HUES48 (cell line): ENCODE measurements at regions not wholly inside any gene's neighbourhood (a gene's known extent, or its start where the extent isn't known, plus 50 kb on each side); places are given as distances from the start of the nearest gene placed in this dataset.
"Not testable (repeated sequence)": the region's sequence is repeated elsewhere in the genome, so short reads cannot be mapped to it uniquely, and the experiment has no call there.

Experiments
- H3K27ac ChIP-seq: one replicate; pipeline ENCODE4 v1.7.0; 2013; ENCODE audit warnings: low read depth, low read length, inconsistent platforms
- H3K27me3 ChIP-seq: 2 replicates; pipeline ENCODE4 v1.6.1; 2013; ENCODE audit warnings: mild to moderate bottlenecking, low read length; ENCODE audit not compliant: control insufficient read depth, insufficient read depth
- H3K36me3 ChIP-seq: 2 replicates; pipeline ENCODE4 v1.6.1; 2013; ENCODE audit warnings: low read length; ENCODE audit not compliant: control insufficient read depth, insufficient read depth
- H3K4me1 ChIP-seq: 2 replicates; pipeline ENCODE4 v1.6.1; 2013; ENCODE audit warnings: mild to moderate bottlenecking, low read length; ENCODE audit not compliant: control insufficient read depth, insufficient read depth
- H3K4me3 ChIP-seq: 2 replicates; pipeline ENCODE4 v1.5.1; 2013; ENCODE audit warnings: mild to moderate bottlenecking, low read depth, low read length
- H3K9ac ChIP-seq: 2 replicates; pipeline ENCODE4 v1.6.1; 2013; ENCODE audit warnings: mild to moderate bottlenecking, low read depth, low read length, moderate library complexity
- H3K9me3 ChIP-seq: 2 replicates; pipeline ENCODE4 v1.6.1; 2013; ENCODE audit warnings: low read length; ENCODE audit not compliant: control insufficient read depth, insufficient read depth

DNA sequence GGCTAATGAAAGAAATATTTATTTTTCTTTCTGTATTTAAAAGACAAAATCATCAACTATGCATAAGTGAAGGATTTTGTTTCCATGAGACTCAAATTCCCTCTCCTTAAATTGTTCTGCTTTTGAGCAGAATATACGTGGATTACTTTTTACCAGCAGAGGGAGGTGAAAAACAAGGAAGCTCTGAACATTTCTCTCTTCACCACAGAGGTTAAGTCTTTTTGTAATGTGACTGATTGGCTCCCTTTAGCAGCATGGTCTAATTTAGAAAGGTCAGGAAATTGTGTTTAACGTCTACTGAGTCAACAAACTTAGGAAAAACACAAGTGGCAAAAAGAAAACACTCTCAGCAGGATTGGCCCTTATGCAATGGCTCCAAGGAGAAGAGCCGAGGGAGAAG lies 55.1 kb upstream of the F9 start:
- H3K9me3 ChIP-seq = no peaks in the 10 kb centered on the region
- H3K4me3 ChIP-seq = no peak overlapping the region
- H3K4me1 ChIP-seq = no peaks in the 10 kb centered on the region
- no peaks in the 10 kb centered on the region for H3K36me3 ChIP-seq
- no peaks in the 10 kb centered on the region for H3K27me3 ChIP-seq
- H3K27ac ChIP-seq = no peak overlapping the region
- H3K9ac ChIP-seq = no peak overlapping the region

DNA sequence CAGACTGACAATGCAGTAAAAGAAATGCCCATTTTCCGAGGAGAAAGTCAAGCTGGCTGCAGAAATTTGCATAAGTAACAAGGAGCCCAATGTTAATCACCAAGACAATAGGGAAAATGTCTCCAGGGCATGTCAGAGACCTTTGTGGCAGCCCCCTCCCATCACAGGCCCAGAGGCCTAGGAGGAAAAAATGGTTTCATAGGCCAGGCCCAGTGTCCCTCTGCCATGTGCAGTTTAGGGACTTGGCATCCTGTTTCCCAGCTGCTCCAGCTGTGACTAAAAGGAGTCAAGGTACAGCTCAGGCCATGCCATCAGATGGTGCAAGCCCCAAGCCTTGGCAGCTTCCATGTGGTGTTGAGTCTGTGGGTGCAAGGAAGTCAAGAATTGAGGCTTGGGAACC lies 68.6 kb upstream of the F9 start:
- H3K27ac ChIP-seq, H3K4me1 ChIP-seq, H3K9ac ChIP-seq, H3K36me3 ChIP-seq, H3K27me3 ChIP-seq, H3K4me3 ChIP-seq: not testable (repeated sequence)
- H3K9me3 ChIP-seq = peaks cover 21% of the 10 kb centered on the region

DNA sequence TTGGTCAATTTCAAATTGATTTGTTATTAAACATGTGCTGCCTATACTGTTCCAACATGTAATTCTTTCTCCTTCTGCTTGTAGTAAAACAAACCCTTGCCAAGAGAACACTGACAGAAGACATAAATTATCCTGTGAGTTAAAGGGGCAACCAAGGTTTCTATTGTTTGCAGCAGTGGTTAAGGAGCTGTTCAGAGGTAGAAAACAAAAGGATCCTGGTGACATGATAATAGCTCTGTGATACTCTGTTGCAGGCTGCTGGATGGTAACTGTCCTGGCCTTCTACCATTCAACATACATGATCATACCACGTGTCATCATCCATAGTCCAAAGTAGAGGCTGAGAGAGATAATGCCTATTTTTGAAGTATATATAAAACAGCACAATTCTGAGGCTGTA lies 75.8 kb upstream of the F9 start:
- no peak overlapping the region for H3K4me3 ChIP-seq
- H3K27ac ChIP-seq = no peak overlapping the region

DNA sequence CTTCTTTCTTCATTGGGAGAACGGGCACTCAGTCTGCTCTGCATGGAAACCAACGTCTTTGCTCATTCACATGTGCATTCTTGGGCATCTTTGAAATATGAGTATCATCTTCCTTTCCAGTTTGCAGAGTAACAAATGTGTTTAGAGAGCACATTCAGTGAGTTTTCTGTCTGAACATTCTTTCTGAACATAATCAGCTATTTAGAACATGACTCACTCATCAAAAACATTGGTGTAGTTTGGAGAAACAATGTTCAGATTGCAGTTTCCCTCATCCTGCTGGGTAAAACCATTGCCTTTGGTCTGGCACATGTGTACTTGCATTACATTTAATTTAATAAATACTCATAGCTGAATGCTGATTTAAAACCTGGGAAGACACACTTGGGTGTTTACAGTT lies 81.5 kb upstream of the F9 start:
- H3K4me3 ChIP-seq = no peak overlapping the region
- H3K4me1 ChIP-seq = no peaks in the 10 kb centered on the region
- no peaks in the 10 kb centered on the region for H3K27me3 ChIP-seq
- H3K36me3 ChIP-seq = no peaks in the 10 kb centered on the region
- H3K9me3 ChIP-seq = 0 out of 2 replicates have a peak, but pooled peaks cover 4% of the 10 kb centered on the region
- no peak overlapping the region for H3K27ac ChIP-seq
- no peak overlapping the region for H3K9ac ChIP-seq

More for the DNA sequence above, 75.8 kb upstream of the F9 start:
- H3K36me3 ChIP-seq = no peaks in the 10 kb centered on the region
- H3K27me3 ChIP-seq = no peaks in the 10 kb centered on the region
- no peak overlapping the region for H3K9ac ChIP-seq
- H3K9me3 ChIP-seq = no peaks in the 10 kb centered on the region
- H3K4me1 ChIP-seq = no peaks in the 10 kb centered on the region

DNA sequence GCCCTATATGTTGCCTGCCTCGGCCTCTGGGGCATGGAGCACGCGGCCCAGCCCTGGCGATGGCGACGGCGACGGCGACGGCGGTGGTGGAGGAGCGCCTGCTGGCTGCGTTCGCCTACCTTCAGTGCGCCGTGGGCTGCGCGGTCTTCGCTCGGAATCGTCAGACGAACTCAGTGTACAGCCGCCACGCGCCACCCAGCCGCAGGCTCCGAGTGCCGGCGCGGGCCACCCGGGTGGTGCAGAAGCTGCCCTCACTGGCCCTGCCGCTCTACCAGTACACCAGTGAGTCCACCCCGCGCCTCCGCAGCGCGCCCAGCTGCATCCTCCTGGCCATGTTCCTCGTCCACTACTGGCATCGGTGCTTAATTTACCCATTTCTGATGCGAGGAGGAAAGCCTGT lies 83.7 kb upstream of the F9 start:
- Histone ChIP-seq H3K36me3 (no peaks in the 10 kb centered on the region), H3K27me3 (no peaks in the 10 kb centered on the region), H3K4me3 (no peak overlapping the region), H3K27ac (no peak overlapping the region), H3K9ac (no peak overlapping the region), H3K4me1 (no peaks in the 10 kb centered on the region), H3K9me3 (peaks cover 8% of the 10 kb centered on the region)

DNA sequence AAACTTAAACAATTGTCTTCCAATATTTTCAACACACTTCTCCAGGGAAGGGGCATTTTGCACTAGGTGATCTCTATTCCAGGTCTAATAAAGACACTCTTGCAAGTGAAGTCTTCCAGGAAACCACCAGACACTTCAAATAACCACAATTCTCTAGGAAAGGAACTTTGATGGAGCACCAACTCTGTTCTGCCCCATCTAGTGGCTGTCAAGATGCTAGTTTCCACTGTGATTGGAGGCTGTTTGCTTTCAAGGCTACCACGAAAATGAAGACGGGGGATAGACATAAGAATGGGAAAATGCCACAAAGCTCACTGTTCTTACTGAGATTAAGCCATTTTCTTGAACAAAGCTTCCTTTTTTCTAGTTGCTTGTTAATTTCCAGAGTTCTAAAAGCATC lies 100.6 kb upstream of the F9 start:
- Histone ChIP-seq H3K4me1 (peaks cover 4% of the 10 kb centered on the region; the same call in 1 of the 2 replicates), H3K4me3 (no peak overlapping the region), H3K9me3 (no peaks in the 10 kb centered on the region), H3K27ac (no peak overlapping the region), H3K9ac (no peak overlapping the region), H3K27me3 (no peaks in the 10 kb centered on the region), H3K36me3 (no peaks in the 10 kb centered on the region)

DNA sequence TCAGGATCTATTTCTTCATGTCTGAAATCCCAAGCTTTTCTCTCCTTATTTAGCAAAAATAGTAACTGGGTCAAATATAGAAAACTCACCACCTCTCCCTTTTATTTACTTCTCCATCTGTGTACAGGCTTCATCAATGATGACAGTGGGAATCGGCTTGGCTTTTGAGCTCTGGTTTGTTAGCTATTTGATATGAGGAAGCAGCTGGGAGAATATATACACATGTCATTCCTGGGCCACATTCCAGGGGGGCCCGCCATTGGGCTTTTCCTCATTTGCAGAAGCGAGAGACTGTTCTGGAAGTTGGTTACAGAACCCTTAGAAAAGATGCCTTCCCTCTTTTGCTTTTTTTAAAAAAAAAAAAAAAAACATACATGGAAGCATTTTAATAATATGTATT lies 107.4 kb upstream of the F9 start:
- Histone ChIP-seq H3K36me3 (no peaks in the 10 kb centered on the region), H3K27me3 (no peaks in the 10 kb centered on the region), H3K4me1 (no peaks in the 10 kb centered on the region), H3K9ac (no peak overlapping the region), H3K9me3 (no peaks in the 10 kb centered on the region), H3K4me3 (no peak overlapping the region), H3K27ac (no peak overlapping the region)

DNA sequence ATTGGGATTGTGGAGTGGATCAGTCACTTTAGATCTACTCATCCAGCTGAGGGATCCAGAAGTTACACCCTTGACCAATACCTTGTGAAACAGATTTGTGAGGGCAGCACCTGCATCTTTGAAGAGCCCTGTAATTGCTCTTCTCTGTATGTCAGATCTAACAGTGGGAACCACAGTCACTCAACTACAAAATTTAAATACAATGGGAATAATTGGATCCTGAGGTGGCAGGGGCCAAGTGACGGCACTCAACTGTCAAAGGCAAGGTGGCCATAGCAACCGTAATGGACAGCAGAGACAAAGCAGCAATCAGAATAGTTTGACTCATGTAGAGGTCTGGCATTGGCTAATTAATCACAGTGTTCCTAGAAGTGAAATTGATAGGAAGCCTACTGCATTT lies 132.3 kb upstream of the F9 start:
- H3K4me1 ChIP-seq, H3K27ac ChIP-seq, H3K9me3 ChIP-seq, H3K27me3 ChIP-seq, H3K4me3 ChIP-seq, H3K9ac ChIP-seq, H3K36me3 ChIP-seq: not testable (repeated sequence)

DNA sequence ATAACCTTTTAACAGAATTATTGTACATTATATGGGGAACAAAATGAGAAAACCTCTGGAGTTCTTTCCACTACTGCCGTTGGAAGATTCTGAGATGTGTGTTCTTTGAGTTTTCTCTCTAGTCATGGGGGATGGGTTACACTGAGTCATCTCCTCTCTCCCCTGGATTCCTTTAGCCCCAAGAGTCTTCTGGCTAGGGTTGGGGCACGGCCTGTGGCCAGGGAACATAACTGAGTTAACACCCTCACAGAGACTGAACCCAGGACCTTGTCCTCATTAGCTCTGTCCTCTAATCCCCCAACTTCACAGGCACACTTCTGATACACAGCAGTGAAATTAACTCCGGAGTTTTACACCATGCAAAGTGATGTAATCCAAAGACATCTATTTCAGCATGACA lies 142.3 kb upstream of the F9 start:
- Histone ChIP-seq H3K36me3 (no peaks in the 10 kb centered on the region), H3K27ac (no peak overlapping the region), H3K27me3 (no peaks in the 10 kb centered on the region), H3K9ac (no peak overlapping the region), H3K9me3 (no peaks in the 10 kb centered on the region), H3K4me1 (no peaks in the 10 kb centered on the region), H3K4me3 (no peak overlapping the region)

DNA sequence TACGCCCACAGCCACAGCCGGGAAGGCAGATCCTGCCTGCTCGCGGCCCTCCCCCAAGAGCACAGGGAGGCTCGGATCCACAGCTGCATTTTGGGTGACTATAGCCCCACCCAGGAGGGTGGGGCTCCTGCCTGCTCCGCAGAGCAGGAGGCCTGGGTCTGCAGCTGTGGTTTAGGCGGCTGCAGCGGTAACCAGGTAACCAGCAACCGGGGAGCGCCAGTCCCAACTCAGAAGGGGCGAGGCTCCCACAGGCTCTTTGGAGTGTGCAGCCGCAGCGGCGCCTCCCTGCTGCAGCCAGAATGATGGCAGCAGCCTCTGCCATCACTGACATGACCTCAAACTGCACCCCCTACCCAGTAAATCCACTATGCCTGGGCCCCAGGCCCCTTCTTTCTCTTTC lies 148.0 kb upstream of the F9 start:
- Histone ChIP-seq H3K4me3 (no peak overlapping the region), H3K36me3 (no peaks in the 10 kb centered on the region), H3K27ac (no peak overlapping the region), H3K9ac (no peak overlapping the region), H3K27me3 (no peaks in the 10 kb centered on the region), H3K4me1 (no peaks in the 10 kb centered on the region), H3K9me3 (no peaks in the 10 kb centered on the region)

DNA sequence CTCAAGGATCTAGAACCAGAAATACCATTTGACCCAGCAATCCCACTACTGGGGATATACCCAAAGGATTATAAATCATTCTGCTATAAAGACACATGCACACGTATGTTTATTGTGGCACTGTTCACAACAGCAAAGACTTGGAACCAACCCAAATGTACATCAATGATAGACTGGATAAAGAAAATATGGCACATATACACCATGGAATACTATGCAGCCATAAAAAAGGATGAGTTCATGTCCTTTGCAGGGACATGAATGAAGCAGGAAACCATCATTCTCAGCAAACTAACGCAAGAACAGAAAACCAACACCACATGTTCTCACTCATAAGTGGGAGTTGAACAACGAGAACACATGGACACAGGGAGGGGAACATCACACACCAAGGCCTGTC lies 154.0 kb upstream of the F9 start:
- not testable (repeated sequence) for H3K27me3 ChIP-seq, H3K4me3 ChIP-seq, H3K4me1 ChIP-seq, H3K27ac ChIP-seq, H3K9ac ChIP-seq, H3K9me3 ChIP-seq, H3K36me3 ChIP-seq

DNA sequence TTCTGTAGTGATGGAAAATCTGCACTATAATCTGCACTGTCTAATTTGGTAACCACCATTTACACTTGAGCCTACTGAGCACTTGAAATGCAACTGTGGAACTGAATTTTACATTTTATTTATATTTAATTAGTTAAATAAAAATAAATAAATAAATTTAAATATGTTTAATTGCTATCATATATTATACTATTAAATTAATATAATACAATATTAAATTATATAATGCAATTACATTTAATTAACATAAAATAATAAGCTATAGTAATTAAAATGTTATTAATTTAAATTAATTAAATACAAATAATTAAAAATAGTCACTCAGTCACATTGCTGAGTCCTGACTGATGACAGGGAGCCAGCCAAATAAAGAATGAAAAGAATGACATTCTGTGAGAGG lies 170.2 kb upstream of the F9 start:
- no peak overlapping the region for H3K4me3 ChIP-seq
- no peak overlapping the region for H3K9ac ChIP-seq
- no peaks in the 10 kb centered on the region; the same call in 1 of the 2 replicates for H3K27me3 ChIP-seq
- no peak overlapping the region for H3K27ac ChIP-seq
- no peaks in the 10 kb centered on the region for H3K4me1 ChIP-seq
- no peaks in the 10 kb centered on the region for H3K36me3 ChIP-seq
- H3K9me3 ChIP-seq = no peaks in the 10 kb centered on the region
